HCT116 (cell line): ENCODE measurements at regions not wholly inside any gene's neighbourhood (a gene's known extent, or its start where the extent isn't known, plus 50 kb on each side); places are given as distances from the start of the nearest gene placed in this dataset.

Experiments
- ATAC-seq: fragments of 200-7000 bp; cut with Tn5 transposase; 2 replicates; pipeline ENCODE4 v1.9.1; 2020; ENCODE audit warnings: mild to moderate bottlenecking, moderate library complexity
- BruUV-seq: library from RNA; stranded (reverse); fragments of 400-500 nt; replicated peaks from 2 replicates; lab custom pipeline; 2021; lab: Mats Ljungman, UMichigan
- CTCF ChIA-PET: fragments of 300-600 bp; sonication (Branson Sonifier 250); formaldehyde crosslinking; loops from one replicate; lab custom pipeline; 2021; ENCODE audit warnings: antibody characterized with exemption; lab: Charles Lee
- POLR2A ChIA-PET: fragments of 300-600, 350-600 bp; sonication (Branson Sonifier 250); formaldehyde crosslinking; loops from one replicate; lab custom pipeline; 2021; ENCODE audit warnings: antibody characterized with exemption; lab: Charles Lee
- RAD21 ChIA-PET, 2 experiments: fragments of 300-600 bp; sonication (Branson Sonifier 250); formaldehyde crosslinking; loops; one replicate each; lab custom pipeline; 2023; ENCODE audit warnings: low total read pairs in 2 of 2; ENCODE audit not compliant: uncharacterized antibody in 2 of 2, unreplicated experiment in 2 of 2, low non-redundant PET in 1 of 2; lab: Charles Lee
- DNase-seq: peaks from one replicate; pipeline ENCODE4 v3.0.0-alpha.2; 2010; ENCODE audit warnings: low read depth, low spot score
- H2AFZ ChIP-seq: fragments of 200-600 bp; shearing (Covaris generic), sonication (generic); 2 replicates; pipeline ENCODE4 v1.6.1; 2017; ENCODE audit warnings: low read depth, mixed run types, mixed read lengths, antibody characterized with exemption, low read length; ENCODE audit not compliant: poor library complexity, severe bottlenecking
- H3K27ac ChIP-seq: 2 replicates; pipeline ENCODE4 v1.5.1; 2012; ENCODE audit warnings: low read depth, low read length
- H3K27me3 ChIP-seq: fragments of 200-600 bp; sonication (generic); 2 replicates; pipeline ENCODE4 v1.6.1; 2016; ENCODE audit warnings: mixed run types, low read length, mixed read lengths; ENCODE audit not compliant: insufficient read depth
- H3K36me3 ChIP-seq, 2 experiments: fragments of 200-500 bp in 1 of 2; fragments of 200-600 bp in 1 of 2; sonication (Bioruptor generic) in 1 of 2; sonication (generic) in 1 of 2; 2 replicates each; pipeline versions ENCODE4 v1.5.1 to v1.6.1; 2014 to 2016; ENCODE audit warnings: low read length in 2 of 2, inconsistent platforms in 1 of 2, mixed read lengths in 1 of 2, mixed run types in 1 of 2; ENCODE audit not compliant: insufficient read depth in 2 of 2, control insufficient read depth in 1 of 2
- H3K4me1 ChIP-seq, 2 experiments: fragments of 200-600 bp in 1 of 2; sonication (generic) in 1 of 2; 2 replicates each; pipeline versions ENCODE4 v1.5.1 to v1.6.1; 2012 to 2017; ENCODE audit warnings: low read length in 2 of 2, inconsistent platforms in 1 of 2, mild to moderate bottlenecking in 1 of 2, mixed read lengths in 1 of 2, mixed run types in 1 of 2, moderate library complexity in 1 of 2; ENCODE audit not compliant: insufficient read depth in 2 of 2, control insufficient read depth in 1 of 2
- H3K4me2 ChIP-seq: fragments of 200-600 bp; sonication (generic); 2 replicates; pipeline ENCODE4 v1.6.1; 2017; ENCODE audit warnings: mixed run types, low read length, mixed read lengths
- H3K4me3 ChIP-seq, 2 experiments: fragments of 200-600 bp in 1 of 2; sonication (generic) in 1 of 2; replicated peaks in 1 of 2; 2 replicates each; pipeline ENCODE4 v1.5.1; 2011 to 2016; ENCODE audit warnings: low read length in 2 of 2, control low read depth in 1 of 2, low read depth in 1 of 2, mild to moderate bottlenecking in 1 of 2, mixed read lengths in 1 of 2, mixed run types in 1 of 2
- H3K79me2 ChIP-seq: fragments of 200-600 bp; sonication (generic); 2 replicates; pipeline ENCODE4 v1.6.1; 2017; ENCODE audit warnings: mild to moderate bottlenecking, mixed run types, low read length, moderate library complexity, mixed read lengths; ENCODE audit not compliant: insufficient read depth
- H3K9ac ChIP-seq: fragments of 200-600 bp; sonication (generic); 2 replicates; pipeline ENCODE4 v1.6.1; 2016; ENCODE audit warnings: low read length, mixed read lengths
- H3K9me2 ChIP-seq: fragments of 200-600 bp; sonication (generic), shearing (Covaris generic); 2 replicates; pipeline ENCODE4 v1.6.1; 2017; ENCODE audit warnings: mixed run types, mild to moderate bottlenecking, moderate library complexity; ENCODE audit not compliant: insufficient read depth
- H3K9me3 ChIP-seq, 2 experiments: fragments of 200-500 bp in 1 of 2; fragments of 200-600 bp in 1 of 2; sonication (Bioruptor generic) in 1 of 2; sonication (generic) in 1 of 2; 2 replicates each; pipeline ENCODE4 v1.6.1; 2014 to 2017; ENCODE audit warnings: low read length in 2 of 2, mixed read lengths in 2 of 2, inconsistent platforms in 1 of 2, low read depth in 1 of 2, mild to moderate bottlenecking in 1 of 2, mixed run types in 1 of 2, moderate library complexity in 1 of 2; ENCODE audit not compliant: control insufficient read depth in 1 of 2, insufficient read depth in 1 of 2
- H4K20me1 ChIP-seq: fragments of 200-600 bp; sonication (generic), shearing (Covaris generic); 2 replicates; pipeline ENCODE4 v1.6.1; 2017; ENCODE audit warnings: mixed run types, mild to moderate bottlenecking, moderate library complexity; ENCODE audit not compliant: insufficient read depth
- CBX3 ChIP-seq: IDR thresholded peaks from 2 replicates; pipeline ENCODE4 v1.6.1; 2012; ENCODE audit warnings: low read depth
- CEBPB ChIP-seq: IDR thresholded peaks from 2 replicates; pipeline ENCODE4 v1.6.1; 2012; ENCODE audit warnings: low read depth
- EZH2 ChIP-seq: fragments of 200-600 bp; sonication (generic); IDR thresholded peaks from 2 replicates; pipeline ENCODE4 v1.6.1; 2017; ENCODE audit warnings: antibody characterized with exemption, mixed run types
- EZH2phosphoT487 ChIP-seq: fragments of 200-600 bp; IDR thresholded peaks from 2 replicates; pipeline ENCODE4 v1.6.1; 2018; ENCODE audit warnings: antibody characterized with exemption, borderline replicate concordance
- FOSL1 ChIP-seq: IDR thresholded peaks from 2 replicates; pipeline ENCODE4 v1.6.1; 2012; ENCODE audit warnings: low read depth
- POLR2A ChIP-seq: IDR thresholded peaks from 2 replicates; pipeline ENCODE4 v1.7.0; 2011; ENCODE audit warnings: borderline replicate concordance; ENCODE audit not compliant: insufficient read depth, insufficient read length; ENCODE audit errors: extremely low read depth
- POLR2AphosphoS5 ChIP-seq: IDR thresholded peaks from 2 replicates; pipeline ENCODE4 v1.6.1; 2011; ENCODE audit warnings: mild to moderate bottlenecking, low read depth, low read length, moderate library complexity
- SIN3A ChIP-seq: IDR thresholded peaks from 2 replicates; pipeline ENCODE4 v1.6.1; 2012; ENCODE audit warnings: low read depth
- SP1 ChIP-seq: IDR thresholded peaks from 2 replicates; pipeline ENCODE4 v1.6.1; 2012; ENCODE audit warnings: low read depth
- SRF ChIP-seq: IDR thresholded peaks from 2 replicates; pipeline ENCODE4 v1.6.1; 2012; ENCODE audit warnings: low read depth
- TCF7L2 ChIP-seq: IDR thresholded peaks from 2 replicates; pipeline ENCODE4 v1.7.0; 2011; ENCODE audit warnings: borderline replicate concordance, inconsistent platforms; ENCODE audit not compliant: insufficient read depth, insufficient read length; ENCODE audit errors: extremely low read depth
- YY1 ChIP-seq: IDR thresholded peaks from 2 replicates; pipeline ENCODE4 v1.6.1; 2011; ENCODE audit warnings: low read length, low read depth, moderate library complexity, mild to moderate bottlenecking; ENCODE audit not compliant: insufficient replicate concordance; ENCODE audit errors: extremely low read depth
- ZFX ChIP-seq: fragments of 450-650 bp; IDR thresholded peaks from 2 replicates; pipeline ENCODE4 v1.6.1; 2017
- intact Hi-C: fragments of 100-400 bp; cut with micrococcal nuclease; formaldehyde crosslinking; loops from 2 replicates; pipeline ENCODE4 v1.10.0; 2022
- TF ChIP-seq, protein P1 (sequence below), 3 experiments: fragments of 200-600 bp in 1 of 3; sonication (generic) in 1 of 3; IDR thresholded peaks in 2 of 3; conservative IDR thresholded peaks in 1 of 3; 2 replicates each; pipeline ENCODE4 v1.5.1; 2012 to 2017; ENCODE audit warnings: low read depth in 2 of 3, low read length in 2 of 3, antibody characterized with exemption in 1 of 3, borderline replicate concordance in 1 of 3, control low read depth in 1 of 3, mild to moderate bottlenecking in 1 of 3, mixed read lengths in 1 of 3, mixed run types in 1 of 3, moderate library complexity in 1 of 3; ENCODE audit not compliant: insufficient read depth in 1 of 3
- TF ChIP-seq, protein P2 (sequence below): IDR thresholded peaks from 2 replicates; pipeline ENCODE4 v1.6.1; 2011; ENCODE audit warnings: mild to moderate bottlenecking, low read length, moderate library complexity; ENCODE audit not compliant: insufficient replicate concordance; ENCODE audit errors: extremely low read depth
- TF ChIP-seq, protein P3 (sequence below): IDR thresholded peaks from 2 replicates; pipeline ENCODE4 v1.6.1; 2012

DNA sequence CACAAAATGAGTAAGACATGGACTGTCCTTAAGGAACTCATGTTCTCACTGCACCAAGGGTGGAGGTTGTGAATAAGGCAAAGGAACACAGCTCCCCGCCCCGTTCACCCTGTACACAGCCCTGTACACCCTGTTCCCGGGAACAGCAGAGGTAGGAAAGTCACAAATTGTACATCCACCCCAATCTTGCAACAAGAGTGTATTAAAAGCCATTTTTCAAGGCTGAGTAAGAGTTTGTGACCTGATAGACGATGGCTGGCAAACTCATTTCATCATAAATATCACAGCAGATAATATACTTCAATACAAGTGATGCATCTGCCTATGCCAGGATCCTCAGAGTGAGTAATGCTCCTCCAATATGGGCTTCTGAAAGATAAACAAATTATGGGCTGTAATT is 52.5 kb upstream of the CAMK1G start:
- Histone ChIP-seq H3K9me3 (no peaks in the 10 kb centered on the region), H3K4me1 (no peaks in the 10 kb centered on the region), H3K36me3 (no peaks in the 10 kb centered on the region), H4K20me1 (no peaks in the 10 kb centered on the region), H3K9ac (no peak overlapping the region), H3K27me3 (peaks cover 97% of the 10 kb centered on the region), H3K79me2 (no peaks in the 10 kb centered on the region), H3K4me3 (no peak overlapping the region), H3K27ac (no peak overlapping the region), H2AFZ (no peak overlapping the region), H3K4me2 (no peak overlapping the region), H3K9me2 (no peaks in the 10 kb centered on the region)
- RAD21 ChIA-PET, result no interaction called here
- BruUV-seq, result no TSS peak
- DNase-seq (no peak), ATAC-seq (no peak)
- CTCF ChIA-PET, result no interaction called here
- TF ChIP-seq FOSL1 (no peak), SIN3A (no peak), ZFX (no peak), POLR2A (no peak), YY1 (no peak), EZH2 (no peak), CEBPB (no peak), CBX3 (no peak), TCF7L2 (no peak), POLR2AphosphoS5 (no peak), EZH2phosphoT487 (no peak), SP1 (no peak), SRF (no peak)
- TF ChIP-seq, protein P1, sequence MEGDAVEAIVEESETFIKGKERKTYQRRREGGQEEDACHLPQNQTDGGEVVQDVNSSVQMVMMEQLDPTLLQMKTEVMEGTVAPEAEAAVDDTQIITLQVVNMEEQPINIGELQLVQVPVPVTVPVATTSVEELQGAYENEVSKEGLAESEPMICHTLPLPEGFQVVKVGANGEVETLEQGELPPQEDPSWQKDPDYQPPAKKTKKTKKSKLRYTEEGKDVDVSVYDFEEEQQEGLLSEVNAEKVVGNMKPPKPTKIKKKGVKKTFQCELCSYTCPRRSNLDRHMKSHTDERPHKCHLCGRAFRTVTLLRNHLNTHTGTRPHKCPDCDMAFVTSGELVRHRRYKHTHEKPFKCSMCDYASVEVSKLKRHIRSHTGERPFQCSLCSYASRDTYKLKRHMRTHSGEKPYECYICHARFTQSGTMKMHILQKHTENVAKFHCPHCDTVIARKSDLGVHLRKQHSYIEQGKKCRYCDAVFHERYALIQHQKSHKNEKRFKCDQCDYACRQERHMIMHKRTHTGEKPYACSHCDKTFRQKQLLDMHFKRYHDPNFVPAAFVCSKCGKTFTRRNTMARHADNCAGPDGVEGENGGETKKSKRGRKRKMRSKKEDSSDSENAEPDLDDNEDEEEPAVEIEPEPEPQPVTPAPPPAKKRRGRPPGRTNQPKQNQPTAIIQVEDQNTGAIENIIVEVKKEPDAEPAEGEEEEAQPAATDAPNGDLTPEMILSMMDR (IDR thresholded peaks at IDR 0.05 in 2 of 3, conservative IDR thresholded peaks at IDR 0.05 in 1 of 3; ENCODE audit: borderline replicate concordance in 1 of 3, insufficient read depth in 1 of 3, low read depth in 2 of 3, low read length in 2 of 3), result no peak
- TF ChIP-seq, protein P2, sequence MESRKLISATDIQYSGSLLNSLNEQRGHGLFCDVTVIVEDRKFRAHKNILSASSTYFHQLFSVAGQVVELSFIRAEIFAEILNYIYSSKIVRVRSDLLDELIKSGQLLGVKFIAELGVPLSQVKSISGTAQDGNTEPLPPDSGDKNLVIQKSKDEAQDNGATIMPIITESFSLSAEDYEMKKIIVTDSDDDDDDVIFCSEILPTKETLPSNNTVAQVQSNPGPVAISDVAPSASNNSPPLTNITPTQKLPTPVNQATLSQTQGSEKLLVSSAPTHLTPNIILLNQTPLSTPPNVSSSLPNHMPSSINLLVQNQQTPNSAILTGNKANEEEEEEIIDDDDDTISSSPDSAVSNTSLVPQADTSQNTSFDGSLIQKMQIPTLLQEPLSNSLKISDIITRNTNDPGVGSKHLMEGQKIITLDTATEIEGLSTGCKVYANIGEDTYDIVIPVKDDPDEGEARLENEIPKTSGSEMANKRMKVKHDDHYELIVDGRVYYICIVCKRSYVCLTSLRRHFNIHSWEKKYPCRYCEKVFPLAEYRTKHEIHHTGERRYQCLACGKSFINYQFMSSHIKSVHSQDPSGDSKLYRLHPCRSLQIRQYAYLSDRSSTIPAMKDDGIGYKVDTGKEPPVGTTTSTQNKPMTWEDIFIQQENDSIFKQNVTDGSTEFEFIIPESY, result no peak
- TF ChIP-seq, protein P3, sequence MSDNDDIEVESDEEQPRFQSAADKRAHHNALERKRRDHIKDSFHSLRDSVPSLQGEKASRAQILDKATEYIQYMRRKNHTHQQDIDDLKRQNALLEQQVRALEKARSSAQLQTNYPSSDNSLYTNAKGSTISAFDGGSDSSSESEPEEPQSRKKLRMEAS, result no peak
- intact Hi-C loops, result no loop called here
- POLR2A ChIA-PET, result no interaction called here
